Mesenchymal stem cell (in vitro differentiated cells and primary cell): ENCODE measurements at regions not wholly inside any gene's neighbourhood (a gene's known extent, or its start where the extent isn't known, plus 50 kb on each side); places are given as distances from the start of the nearest gene placed in this dataset.

ENCODE experiments used
- DNase-seq: peaks from one replicate; pipeline ENCODE4 v3.0.0-alpha.2; 2013
- H2AFZ ChIP-seq: one replicate; pipeline ENCODE4 v1.6.1; 2013; ENCODE audit warnings: low read depth, mild to moderate bottlenecking, control low read depth, inconsistent platforms, low read length, moderate library complexity
- H2AK5ac ChIP-seq: 2 replicates; pipeline ENCODE4 v1.6.1; 2013; ENCODE audit warnings: low read length, moderate library complexity, mild to moderate bottlenecking, inconsistent platforms; ENCODE audit not compliant: severe bottlenecking
- H2BK120ac ChIP-seq: one replicate; pipeline ENCODE4 v1.6.1; 2013; ENCODE audit warnings: low read depth, mild to moderate bottlenecking, inconsistent platforms, low read length, moderate library complexity
- H2BK12ac ChIP-seq, 2 experiments: one replicate each; pipeline ENCODE4 v1.6.1; 2013; ENCODE audit warnings: inconsistent platforms in 2 of 2, low read length in 2 of 2, mild to moderate bottlenecking in 2 of 2, moderate library complexity in 2 of 2, control low read depth in 1 of 2
- H2BK15ac ChIP-seq: one replicate; pipeline ENCODE4 v1.6.1; 2013; ENCODE audit warnings: mild to moderate bottlenecking, low read depth, inconsistent platforms; ENCODE audit not compliant: poor library complexity, severe bottlenecking
- H2BK5ac ChIP-seq: 2 replicates; pipeline ENCODE4 v1.6.1; 2013; ENCODE audit warnings: low read depth, mild to moderate bottlenecking, low read length, control low read depth, inconsistent platforms; ENCODE audit not compliant: poor library complexity, severe bottlenecking
- H3K14ac ChIP-seq, 2 experiments: one replicate each; pipeline ENCODE4 v1.6.1; 2013; ENCODE audit warnings: inconsistent platforms in 2 of 2, low read length in 2 of 2, control low read depth in 1 of 2, mild to moderate bottlenecking in 1 of 2, moderate library complexity in 1 of 2
- H3K18ac ChIP-seq, 2 experiments: one replicate each; pipeline ENCODE4 v1.6.1; 2013; ENCODE audit warnings: inconsistent platforms in 2 of 2, low read length in 2 of 2, control low read depth in 1 of 2, low read depth in 1 of 2, mild to moderate bottlenecking in 1 of 2
- H3K23ac ChIP-seq, 2 experiments: one replicate each; pipeline ENCODE4 v1.6.1; 2013; ENCODE audit warnings: inconsistent platforms in 2 of 2, low read length in 2 of 2, mild to moderate bottlenecking in 2 of 2, moderate library complexity in 2 of 2, control low read depth in 1 of 2
- H3K27ac ChIP-seq: 2 replicates; pipeline ENCODE4 v1.5.1; 2013; ENCODE audit warnings: mild to moderate bottlenecking, moderate library complexity, low read length, control low read depth, inconsistent platforms; ENCODE audit not compliant: poor library complexity, severe bottlenecking
- H3K27me3 ChIP-seq, 2 experiments: 2 replicates each; pipeline versions ENCODE4 v1.6.1 to v1.7.0; 2013; ENCODE audit warnings: low read length in 2 of 2, mild to moderate bottlenecking in 2 of 2, moderate library complexity in 2 of 2, control low read depth in 1 of 2, inconsistent platforms in 1 of 2; ENCODE audit not compliant: control insufficient read depth in 1 of 2, insufficient read depth in 1 of 2
- H3K36me3 ChIP-seq, 2 experiments: 2 replicates each; pipeline versions ENCODE4 v1.6.1 to v1.7.0; 2013; ENCODE audit warnings: low read length in 2 of 2, control low read depth in 1 of 2, inconsistent platforms in 1 of 2, low read depth in 1 of 2, mild to moderate bottlenecking in 1 of 2; ENCODE audit not compliant: insufficient read depth in 2 of 2, control insufficient read depth in 1 of 2
- H3K4ac ChIP-seq, 2 experiments: one replicate each; pipeline ENCODE4 v1.6.1; 2013; ENCODE audit warnings: inconsistent platforms in 2 of 2, low read length in 2 of 2, mild to moderate bottlenecking in 2 of 2, moderate library complexity in 2 of 2, control low read depth in 1 of 2, low read depth in 1 of 2
- H3K4me1 ChIP-seq: 2 replicates; pipeline ENCODE4 v1.6.1; 2013; ENCODE audit warnings: low read depth, low read length, control low read depth; ENCODE audit not compliant: control insufficient read depth, insufficient read depth
- H3K4me2 ChIP-seq: 2 replicates; pipeline ENCODE4 v1.6.1; 2013; ENCODE audit warnings: low read length, mild to moderate bottlenecking, inconsistent platforms; ENCODE audit not compliant: poor library complexity, severe bottlenecking
- H3K4me3 ChIP-seq, 2 experiments: 2 replicates each; pipeline versions ENCODE4 v1.5.1 to v1.7.0; 2013; ENCODE audit warnings: low read length in 2 of 2, mild to moderate bottlenecking in 2 of 2, control low read depth in 1 of 2, low read depth in 1 of 2; ENCODE audit not compliant: insufficient read depth in 1 of 2
- H3K79me1 ChIP-seq: replicated peaks from 2 replicates; pipeline ENCODE4 v1.6.1; 2013; ENCODE audit warnings: mild to moderate bottlenecking, control low read depth, low read length, inconsistent platforms; ENCODE audit not compliant: poor library complexity, severe bottlenecking
- H3K9ac ChIP-seq: 2 replicates; pipeline ENCODE4 v1.7.0; 2013; ENCODE audit warnings: mild to moderate bottlenecking, low read length, moderate library complexity
- H3K9me3 ChIP-seq: 2 replicates; pipeline ENCODE4 v1.7.0; 2013; ENCODE audit warnings: mild to moderate bottlenecking, low read length; ENCODE audit not compliant: control insufficient read depth
- H4K8ac ChIP-seq: one replicate; pipeline ENCODE4 v1.6.1; 2013; ENCODE audit warnings: inconsistent platforms, mild to moderate bottlenecking, low read length, moderate library complexity
- H4K91ac ChIP-seq: one replicate; pipeline ENCODE4 v1.6.1; 2013; ENCODE audit warnings: mild to moderate bottlenecking, low read length, inconsistent platforms
- WGBS: methylation state at CpG from one replicate; pipeline ENCODE4 v1.1.7; 2013; ENCODE audit warnings: mixed read lengths; 5-methylcytosine and 5-hydroxymethylcytosine counted together

DNA sequence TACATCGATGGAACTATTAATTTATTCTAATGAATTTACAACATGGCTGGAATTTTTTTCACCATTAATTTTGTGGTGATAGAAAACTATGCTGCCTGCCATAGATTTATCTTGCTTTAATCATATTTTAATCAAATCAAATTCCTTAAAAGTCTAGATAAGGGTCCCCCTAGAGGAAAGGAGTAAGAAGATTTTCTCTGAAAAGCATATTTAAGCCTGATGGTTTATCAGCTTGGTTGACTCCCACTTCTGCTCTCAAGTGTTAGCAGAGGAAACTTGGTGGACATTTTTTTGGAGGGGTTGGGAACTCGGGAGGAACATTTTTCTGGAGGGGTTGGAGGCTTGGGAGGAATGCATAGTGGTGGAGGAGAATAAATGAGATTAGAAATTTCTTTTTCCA lies 253.3 kb downstream of the KCNRG start:
- H4K8ac ChIP-seq, result no peak overlapping the region
- no peak overlapping the region for H2AFZ ChIP-seq

GRCh38 chr13:50274181-50274580 lies 258.9 kb downstream of the KCNRG start:
- Histone ChIP-seq H2BK5ac (no peak overlapping the region), H4K91ac (no peak overlapping the region), H2AFZ (no peak overlapping the region), H3K27me3 (no peaks in the 10 kb centered on the region), H3K18ac (no peak overlapping the region), H3K23ac (no peak overlapping the region), H3K4me2 (no peak overlapping the region), H2AK5ac (no peak overlapping the region), H3K4me1 (peaks cover 1% of the 10 kb centered on the region), H3K4me3 (no peak overlapping the region), H3K9ac (no peak overlapping the region), H2BK15ac (no peak overlapping the region), H3K79me1 (no peaks in the 10 kb centered on the region), H3K9me3 (no peaks in the 10 kb centered on the region), H3K36me3 (no peaks in the 10 kb centered on the region), H2BK12ac (no peak overlapping the region), H3K4ac (no peak overlapping the region), H3K14ac (no peak overlapping the region), H2BK120ac (no peak overlapping the region), H4K8ac (no peak overlapping the region), H3K27ac (no peak overlapping the region)
- WGBS, result no CpG with 5 or more reads among the region's 1 CpG
- no peak for DNase-seq

More for the DNA sequence above, 253.3 kb downstream of the KCNRG start:
- H2BK5ac ChIP-seq, result no peak overlapping the region
- no peak overlapping the region for H3K27ac ChIP-seq
- no peak for DNase-seq
- H3K23ac ChIP-seq, result no peak overlapping the region
- H2BK12ac ChIP-seq, result no peak overlapping the region
- no peaks in the 10 kb centered on the region for H3K9me3 ChIP-seq
- no peaks in the 10 kb centered on the region for H3K36me3 ChIP-seq
- no peak overlapping the region for H2BK120ac ChIP-seq
- H3K4me3 ChIP-seq, result no peak overlapping the region
- H2BK15ac ChIP-seq, result no peak overlapping the region
- peaks cover 3% of the 10 kb centered on the region for H3K4me1 ChIP-seq
- no peak overlapping the region for H3K14ac ChIP-seq
- H2AK5ac ChIP-seq, result no peak overlapping the region
- 77% methylated on average over 1 of the region's 2 CpGs for WGBS
- H3K4ac ChIP-seq, result no peak overlapping the region
- H3K9ac ChIP-seq, result no peak overlapping the region
- no peak overlapping the region for H3K4me2 ChIP-seq
- no peaks in the 10 kb centered on the region for H3K27me3 ChIP-seq
- H3K79me1 ChIP-seq, result no peaks in the 10 kb centered on the region
- H4K91ac ChIP-seq, result no peak overlapping the region
- H3K18ac ChIP-seq, result no peak overlapping the region

- Histone ChIP-seq H3K9me3 (no peaks in the 10 kb centered on the region), H4K91ac (no peak overlapping the region), H3K4me3 (no peak overlapping the region), H2AFZ (no peak overlapping the region), H4K8ac (no peak overlapping the region), H3K4ac (no peak overlapping the region), H3K4me2 (no peak overlapping the region), H2AK5ac (no peak overlapping the region), H3K79me1 (no peaks in the 10 kb centered on the region), H3K18ac (no peak overlapping the region), H2BK15ac (no peak overlapping the region), H2BK120ac (no peak overlapping the region), H3K4me1 (peaks cover under 1% of the 10 kb centered on the region), H3K9ac (no peak overlapping the region), H3K23ac (no peak overlapping the region), H3K36me3 (no peaks in the 10 kb centered on the region), H3K27me3 (no peaks in the 10 kb centered on the region), H2BK12ac (no peak overlapping the region), H3K27ac (no peak overlapping the region), H2BK5ac (no peak overlapping the region), H3K14ac (no peak overlapping the region)
- WGBS, result 100% methylated on average over 1 of the region's 1 CpG
- DNase-seq, result no peak
Observed at GRCh38 chr13:50275392-50276063, 260.3 kb downstream of the KCNRG start.

DNA sequence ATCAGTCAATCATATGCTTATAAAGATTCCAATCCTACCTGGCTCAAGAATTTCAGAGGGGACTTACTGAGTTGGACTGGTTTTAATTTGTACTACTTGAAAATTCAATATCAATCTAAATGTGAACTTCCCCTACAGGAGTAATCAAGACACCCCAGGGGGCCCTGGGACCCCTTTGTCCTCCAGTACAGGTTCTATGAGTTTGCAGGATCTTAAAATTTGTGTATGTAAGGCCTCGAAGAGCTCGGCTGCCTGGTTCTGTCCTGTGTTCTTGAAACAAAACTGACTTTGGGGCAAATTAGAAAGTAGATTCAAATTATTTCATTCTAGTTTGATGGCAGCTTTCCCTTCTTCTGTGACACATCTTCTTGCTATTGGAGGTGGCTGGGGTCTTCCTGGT lies 261.3 kb downstream of the KCNRG start:
- Histone ChIP-seq H4K8ac (no peak overlapping the region), H2AK5ac (no peak overlapping the region), H3K9ac (no peak overlapping the region), H3K9me3 (no peaks in the 10 kb centered on the region), H4K91ac (no peak overlapping the region), H3K14ac (no peak overlapping the region), H3K18ac (no peak overlapping the region), H3K27me3 (no peaks in the 10 kb centered on the region), H3K79me1 (no peaks in the 10 kb centered on the region), H2BK120ac (no peak overlapping the region), H2BK5ac (no peak overlapping the region), H3K36me3 (no peaks in the 10 kb centered on the region), H3K23ac (no peak overlapping the region), H3K4ac (no peak overlapping the region), H3K4me3 (no peak overlapping the region), H2AFZ (no peak overlapping the region), H3K27ac (no peak overlapping the region), H3K4me2 (no peak overlapping the region), H2BK15ac (no peak overlapping the region), H2BK12ac (no peak overlapping the region), H3K4me1 (no peaks in the 10 kb centered on the region)
- DNase-seq, result no peak
- WGBS, result 91% methylated on average over 2 of the region's 2 CpGs
